ENCODE measurements at regions not wholly inside any gene's neighbourhood (a gene's known extent, or its start where the extent isn't known, plus 50 kb on each side); places are given as distances from the start of the nearest gene placed in this dataset.

DNA sequence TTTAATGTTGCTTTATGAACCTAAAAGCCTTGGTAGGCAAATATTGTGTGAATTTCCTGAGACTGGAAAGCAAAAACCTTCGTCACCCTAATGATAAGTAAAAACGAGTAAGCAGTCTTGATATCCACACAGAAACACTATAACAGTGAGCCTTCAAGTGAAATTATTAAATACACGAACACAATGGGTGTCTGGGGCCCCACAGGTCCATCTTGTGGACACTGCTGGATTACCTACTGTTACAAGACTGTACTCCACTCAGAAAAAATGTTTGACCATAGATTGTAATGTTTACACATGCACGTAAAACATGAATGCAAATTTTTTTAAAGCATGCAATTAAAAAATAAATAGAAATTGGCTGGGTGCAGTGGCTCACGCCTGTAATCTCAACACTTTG, 466.9 kb downstream of the CD83 start:
- TF ChIP-seq, protein P1, sequence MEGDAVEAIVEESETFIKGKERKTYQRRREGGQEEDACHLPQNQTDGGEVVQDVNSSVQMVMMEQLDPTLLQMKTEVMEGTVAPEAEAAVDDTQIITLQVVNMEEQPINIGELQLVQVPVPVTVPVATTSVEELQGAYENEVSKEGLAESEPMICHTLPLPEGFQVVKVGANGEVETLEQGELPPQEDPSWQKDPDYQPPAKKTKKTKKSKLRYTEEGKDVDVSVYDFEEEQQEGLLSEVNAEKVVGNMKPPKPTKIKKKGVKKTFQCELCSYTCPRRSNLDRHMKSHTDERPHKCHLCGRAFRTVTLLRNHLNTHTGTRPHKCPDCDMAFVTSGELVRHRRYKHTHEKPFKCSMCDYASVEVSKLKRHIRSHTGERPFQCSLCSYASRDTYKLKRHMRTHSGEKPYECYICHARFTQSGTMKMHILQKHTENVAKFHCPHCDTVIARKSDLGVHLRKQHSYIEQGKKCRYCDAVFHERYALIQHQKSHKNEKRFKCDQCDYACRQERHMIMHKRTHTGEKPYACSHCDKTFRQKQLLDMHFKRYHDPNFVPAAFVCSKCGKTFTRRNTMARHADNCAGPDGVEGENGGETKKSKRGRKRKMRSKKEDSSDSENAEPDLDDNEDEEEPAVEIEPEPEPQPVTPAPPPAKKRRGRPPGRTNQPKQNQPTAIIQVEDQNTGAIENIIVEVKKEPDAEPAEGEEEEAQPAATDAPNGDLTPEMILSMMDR (conservative IDR thresholded peaks at IDR 0.05; ENCODE audit: low read depth, low read length), result peak; percentile 56
- DNase-seq (ENCODE audit: low read depth), result no peak
- no peak overlapping the region for H3K4me3 ChIP-seq (ENCODE audit: low read depth, low read length)

- no peak for DNase-seq (ENCODE audit: low read depth)
- no peak overlapping the region for H3K4me3 ChIP-seq (ENCODE audit: low read depth, low read length)
- TF ChIP-seq, protein P1 (conservative IDR thresholded peaks at IDR 0.05; ENCODE audit: low read depth, low read length), result no peak
Observed at GRCh38 chr6:14585689-14586088, 468.1 kb downstream of the CD83 start.

DNA sequence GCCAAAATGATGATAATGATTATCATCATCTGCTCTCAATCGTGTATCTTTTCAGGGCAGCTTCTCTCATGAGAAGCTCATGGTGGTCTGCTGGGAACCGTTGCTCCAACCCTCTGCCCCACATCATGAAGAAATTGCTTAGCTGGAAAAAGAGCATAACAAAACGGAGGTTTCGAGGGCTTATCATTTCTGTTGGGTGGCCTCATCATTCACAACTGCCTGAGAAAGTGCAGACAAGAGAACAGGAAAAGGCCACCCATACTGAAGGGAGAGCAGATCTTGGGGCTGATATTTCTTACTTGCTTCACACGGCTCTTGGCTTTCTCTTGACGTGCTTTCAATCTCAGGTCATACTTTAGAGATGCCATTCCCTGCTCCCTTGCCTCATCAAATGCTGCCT, 471.6 kb downstream of the CD83 start:
- TF ChIP-seq, protein P1 (conservative IDR thresholded peaks at IDR 0.05; ENCODE audit: low read depth, low read length), result no peak
- no peak overlapping the region for H3K4me3 ChIP-seq (ENCODE audit: low read depth, low read length)
- DNase-seq (ENCODE audit: low read depth), result no peak

DNA sequence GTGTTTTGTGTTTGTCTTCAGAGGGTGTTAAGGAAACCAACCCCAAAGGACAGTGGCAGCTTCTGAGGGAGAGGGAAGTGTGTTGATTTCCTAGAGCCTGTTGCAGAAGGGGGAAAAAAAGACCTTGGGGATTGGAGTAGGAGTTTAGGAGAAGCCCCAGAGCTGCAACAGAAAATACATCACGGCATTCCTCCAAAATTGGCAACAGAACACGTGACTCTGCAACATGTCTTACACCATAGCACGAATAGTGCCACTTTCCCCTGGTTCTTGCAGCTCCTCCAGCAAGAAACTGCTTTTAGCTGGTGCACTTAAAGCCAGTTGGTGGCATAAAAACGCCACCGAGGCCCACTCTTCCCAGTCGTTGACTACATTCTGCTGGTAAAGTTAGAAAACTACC, 473.0 kb downstream of the CD83 start:
- TF ChIP-seq, protein P1 (conservative IDR thresholded peaks at IDR 0.05; ENCODE audit: low read depth, low read length), result no peak
- H3K4me3 ChIP-seq (ENCODE audit: low read depth, low read length), result no peak overlapping the region
- DNase-seq (ENCODE audit: low read depth), result no peak

DNA sequence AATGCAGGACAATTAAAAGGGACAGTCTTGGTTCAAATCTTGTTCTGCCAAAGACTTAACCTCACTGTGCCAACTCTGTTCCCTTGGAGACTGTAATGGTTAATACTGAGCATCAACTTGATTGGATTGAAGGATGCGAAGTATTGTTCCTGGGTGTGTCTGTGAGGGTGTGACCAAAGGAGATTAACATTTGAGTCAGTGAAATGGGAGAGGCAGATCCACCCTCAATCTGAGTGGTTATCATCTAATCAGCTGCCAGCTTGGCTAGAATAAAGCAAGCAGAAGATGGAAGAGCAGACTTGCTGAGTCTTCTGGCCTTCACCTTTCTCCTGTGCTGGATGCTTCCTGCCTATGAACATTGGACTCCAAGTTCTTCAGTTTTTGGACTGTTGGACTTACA, 474.4 kb downstream of the CD83 start:
- no peak for DNase-seq (ENCODE audit: low read depth)
- TF ChIP-seq, protein P1 (conservative IDR thresholded peaks at IDR 0.05; ENCODE audit: low read depth, low read length), result no peak

GRCh38 chr6:14593286-14593685, 475.7 kb downstream of the CD83 start:
- TF ChIP-seq, protein P1 (conservative IDR thresholded peaks at IDR 0.05; ENCODE audit: low read depth, low read length), result no peak
- no peak overlapping the region for H3K4me3 ChIP-seq (ENCODE audit: low read depth, low read length)
- DNase-seq (ENCODE audit: low read depth), result no peak

More for the DNA sequence above, 474.4 kb downstream of the CD83 start:
- no peak overlapping the region for H3K4me3 ChIP-seq (ENCODE audit: low read depth, low read length)

DNA sequence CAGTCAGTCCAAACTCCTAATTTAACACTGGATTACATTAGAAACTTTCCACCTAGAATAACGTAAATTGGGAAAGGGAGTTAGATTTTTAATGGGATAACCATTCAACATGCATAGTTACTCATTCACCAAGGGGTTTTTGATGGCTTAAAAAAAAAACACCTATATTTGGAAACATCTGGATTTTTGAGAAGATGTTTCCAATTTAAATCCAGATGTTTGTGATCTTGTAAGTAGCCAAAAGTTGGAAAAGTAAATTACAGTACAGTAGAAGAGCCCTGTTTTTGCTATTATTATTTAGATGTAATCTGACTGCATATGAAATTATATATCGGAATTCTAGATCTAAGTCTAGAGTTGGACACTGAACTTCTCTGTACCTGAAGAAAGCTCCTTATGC, 478.2 kb downstream of the CD83 start:
- H3K4me3 ChIP-seq (ENCODE audit: low read depth, low read length), result no peak overlapping the region
- no peak for DNase-seq (ENCODE audit: low read depth)
- TF ChIP-seq, protein P1 (conservative IDR thresholded peaks at IDR 0.05; ENCODE audit: low read depth, low read length), result no peak

All from epithelial cell of proximal tubule (primary cell).